Myocyte (in vitro differentiated cells): ENCODE measurements at regions not wholly inside any gene's neighbourhood (a gene's known extent, or its start where the extent isn't known, plus 50 kb on each side); places are given as distances from the start of the nearest gene placed in this dataset.

Experiments
- DNase-seq: peaks from one replicate; pipeline ENCODE4 v3.0.0-alpha.2; 2012; ENCODE audit warnings: low read depth

DNA sequence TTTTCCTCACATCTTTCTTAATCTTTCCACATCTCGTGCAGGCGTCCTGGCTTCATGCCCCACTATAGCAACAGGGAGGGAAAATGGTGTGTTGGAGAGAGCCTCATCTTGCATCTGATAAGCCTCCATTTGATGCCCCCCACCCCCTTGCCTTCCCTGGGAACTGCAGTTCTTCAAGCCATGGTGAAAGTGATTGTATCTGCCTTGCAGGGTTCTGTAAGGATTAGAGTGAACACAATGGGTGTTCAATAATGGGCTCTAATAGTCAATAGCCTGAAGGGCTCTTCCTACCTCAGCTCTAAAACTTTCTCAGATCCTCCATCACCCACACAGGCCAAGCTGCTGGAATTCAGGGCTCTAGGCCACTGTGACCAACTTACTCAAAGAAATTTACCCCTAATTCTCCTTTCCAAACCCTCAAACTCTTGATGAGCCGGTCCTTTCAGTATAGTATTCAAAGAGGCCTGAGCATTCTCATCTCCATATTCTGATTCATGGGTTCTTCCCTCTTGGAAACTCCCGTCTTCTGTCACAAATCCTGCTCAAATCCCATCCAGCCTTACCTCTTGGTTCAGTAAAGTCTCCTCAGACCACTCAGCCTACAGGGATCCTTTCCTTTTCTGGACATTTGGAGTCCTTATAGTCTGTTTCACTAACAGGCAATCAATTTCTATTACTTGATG lies 128.3 kb upstream of the TRIM2 start:
- DNase-seq, result no peak

DNA sequence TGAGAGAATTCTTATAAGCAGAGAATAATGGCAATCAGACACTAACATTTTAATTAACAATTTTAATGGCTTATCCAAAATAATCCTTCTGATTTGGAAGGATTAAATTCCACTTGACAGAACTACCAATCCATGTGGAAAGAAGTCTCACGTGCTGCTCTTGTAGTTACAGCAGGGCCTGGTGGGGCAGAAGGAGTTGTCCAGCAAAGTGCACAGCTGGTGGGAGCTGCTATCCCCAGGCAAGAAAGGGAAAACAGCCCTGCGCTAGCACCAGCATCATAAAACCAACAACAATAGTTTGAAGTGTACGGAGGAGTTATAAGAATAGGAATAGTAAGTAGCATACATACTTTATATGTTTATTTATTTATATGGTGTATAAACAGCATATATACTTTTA lies 127.4 kb upstream of the TRIM2 start:
- no peak for DNase-seq

DNA sequence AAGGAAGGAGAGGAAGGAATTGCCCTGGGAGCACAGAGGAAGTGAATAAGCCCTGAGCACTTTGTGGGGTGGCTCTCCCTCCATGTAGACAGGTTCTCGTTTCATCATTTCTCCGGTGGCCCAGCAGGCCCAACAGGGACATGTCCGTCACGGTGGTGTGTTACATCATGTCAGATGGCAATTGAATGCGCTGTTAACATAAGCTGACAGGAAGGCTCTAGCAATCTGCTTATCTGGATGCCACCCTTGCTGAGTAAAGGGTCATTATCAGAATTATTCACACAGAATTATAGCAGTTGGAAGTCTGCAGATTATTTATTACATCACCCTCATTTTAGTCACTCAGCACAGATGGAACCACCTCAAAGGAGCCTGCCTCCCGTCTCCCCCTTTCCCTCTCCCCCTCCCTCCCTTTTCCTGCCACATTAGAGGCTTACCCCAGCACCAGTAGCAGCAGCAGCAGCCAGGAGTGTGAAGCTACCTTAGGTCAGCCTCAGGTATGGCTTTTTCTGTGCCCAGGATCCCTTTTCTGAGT lies 124.3 kb upstream of the TRIM2 start:
- no peak for DNase-seq

DNA sequence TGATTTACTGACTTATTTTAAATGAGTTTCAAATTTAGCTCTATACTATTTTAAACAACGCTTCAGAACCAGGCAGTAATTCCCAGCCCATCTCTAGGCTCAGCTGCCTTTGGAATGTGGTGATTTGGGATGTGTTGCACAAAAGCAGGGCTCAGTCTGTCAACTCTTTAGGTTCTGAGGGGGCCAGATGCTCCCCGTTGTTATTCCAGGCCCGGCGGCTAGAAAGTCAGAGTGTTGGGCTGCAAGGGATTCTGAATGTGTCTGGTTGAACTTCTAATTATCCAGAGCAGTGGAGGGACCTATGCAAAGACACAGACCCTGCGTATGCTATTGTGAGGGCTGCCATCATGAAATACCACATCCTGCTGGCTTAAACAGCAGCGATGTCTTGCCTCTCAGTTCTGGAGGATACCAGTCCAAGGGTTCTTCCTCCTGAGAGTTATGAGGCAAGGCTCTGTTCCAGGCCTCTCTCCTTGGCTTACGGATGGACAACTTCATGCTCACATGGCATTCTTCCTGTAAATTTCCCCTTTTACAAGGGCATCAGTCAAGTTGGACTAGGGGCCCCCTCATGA lies 123.2 kb upstream of the TRIM2 start:
- no peak for DNase-seq

DNA sequence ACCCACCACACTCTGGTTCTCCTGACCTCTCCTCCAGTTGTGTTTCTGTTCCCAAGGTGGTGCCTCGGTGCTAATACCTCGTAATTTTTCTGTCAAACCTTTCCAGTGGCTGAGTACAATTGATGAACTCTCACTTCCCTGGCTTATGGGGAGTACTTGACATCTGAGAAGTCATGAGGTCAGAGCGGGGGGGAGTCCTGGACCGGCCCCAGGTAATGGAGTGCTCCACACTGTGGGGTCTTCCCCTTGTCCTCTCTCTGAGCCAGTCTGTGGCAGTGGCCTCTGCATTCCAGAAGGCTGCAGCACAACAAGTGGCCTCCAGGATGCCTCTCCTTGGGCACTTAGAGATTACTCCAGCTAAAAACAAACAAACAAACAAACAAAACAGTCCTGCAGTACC lies 122.5 kb upstream of the TRIM2 start:
- no peak for DNase-seq

DNA sequence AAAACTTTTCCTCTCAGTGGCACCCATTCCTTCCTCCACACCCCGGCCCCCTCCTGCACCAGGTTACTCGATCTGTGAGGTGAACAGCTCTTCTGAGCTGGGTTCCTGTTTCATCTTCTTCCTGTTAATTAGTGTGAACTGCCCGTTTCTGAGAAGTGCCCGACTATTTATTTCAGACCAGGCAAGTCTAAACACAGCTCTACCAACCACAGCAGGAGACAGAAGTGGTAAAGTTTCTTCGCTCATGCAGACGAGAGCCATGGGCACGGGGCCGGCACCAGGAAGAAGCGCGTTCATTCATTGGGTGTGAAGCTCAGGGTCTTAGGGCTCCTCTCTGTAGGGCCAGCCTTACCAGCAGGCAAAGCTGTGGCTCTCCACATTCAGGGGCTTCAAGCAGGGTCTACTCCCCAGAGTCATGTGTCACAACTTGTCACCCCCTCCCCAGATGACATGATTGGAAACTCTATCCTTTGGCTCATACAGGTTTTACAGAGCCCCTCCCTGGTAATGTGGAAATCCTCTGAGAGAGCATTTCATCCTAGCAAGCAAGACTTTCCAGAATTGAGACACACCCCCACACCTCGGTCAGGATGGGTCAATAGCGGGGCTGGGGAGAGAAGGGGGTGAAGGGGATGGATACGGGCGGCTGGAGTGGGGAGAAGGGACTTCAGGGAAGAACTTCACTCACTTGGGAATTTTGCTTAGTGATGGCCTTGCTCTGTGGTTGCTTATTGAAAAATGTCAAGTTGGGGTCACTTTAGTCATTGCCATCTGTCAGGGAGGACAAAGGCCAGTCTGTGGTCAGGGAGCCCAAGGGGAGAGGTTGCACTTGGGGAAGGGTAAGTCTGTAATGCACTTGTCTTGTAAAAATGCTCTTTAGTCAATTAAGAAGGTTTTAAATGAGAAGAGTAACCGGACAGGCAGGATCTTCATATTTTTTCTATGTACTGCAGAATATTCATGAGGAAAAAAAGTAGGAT lies 121.6 kb upstream of the TRIM2 start:
- DNase-seq, result no peak

DNA sequence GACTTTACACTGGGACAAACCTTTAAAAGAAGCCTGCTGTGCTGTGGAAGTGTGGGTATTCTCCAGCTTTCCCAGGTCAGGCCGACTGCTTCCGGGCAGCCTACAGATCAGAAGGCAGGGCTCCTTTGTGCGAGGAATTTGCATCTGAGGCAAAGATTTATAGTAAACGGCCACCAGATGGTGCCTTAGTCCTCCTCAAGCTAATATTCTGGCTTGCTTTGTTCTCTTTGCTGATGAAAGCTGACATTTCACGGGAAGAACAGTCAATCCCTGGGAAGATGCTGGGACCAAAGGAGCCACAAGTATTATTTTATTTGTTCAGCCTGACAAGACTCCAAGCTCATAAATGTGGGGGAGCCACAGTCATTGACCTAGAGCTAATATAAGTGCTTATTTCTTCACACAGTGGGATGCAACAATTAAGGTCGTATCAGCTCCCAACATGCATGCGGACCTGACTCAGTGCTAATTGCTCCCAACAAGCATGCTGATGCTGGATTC lies 120.7 kb upstream of the TRIM2 start:
- DNase-seq, result peak; percentile 80

DNA sequence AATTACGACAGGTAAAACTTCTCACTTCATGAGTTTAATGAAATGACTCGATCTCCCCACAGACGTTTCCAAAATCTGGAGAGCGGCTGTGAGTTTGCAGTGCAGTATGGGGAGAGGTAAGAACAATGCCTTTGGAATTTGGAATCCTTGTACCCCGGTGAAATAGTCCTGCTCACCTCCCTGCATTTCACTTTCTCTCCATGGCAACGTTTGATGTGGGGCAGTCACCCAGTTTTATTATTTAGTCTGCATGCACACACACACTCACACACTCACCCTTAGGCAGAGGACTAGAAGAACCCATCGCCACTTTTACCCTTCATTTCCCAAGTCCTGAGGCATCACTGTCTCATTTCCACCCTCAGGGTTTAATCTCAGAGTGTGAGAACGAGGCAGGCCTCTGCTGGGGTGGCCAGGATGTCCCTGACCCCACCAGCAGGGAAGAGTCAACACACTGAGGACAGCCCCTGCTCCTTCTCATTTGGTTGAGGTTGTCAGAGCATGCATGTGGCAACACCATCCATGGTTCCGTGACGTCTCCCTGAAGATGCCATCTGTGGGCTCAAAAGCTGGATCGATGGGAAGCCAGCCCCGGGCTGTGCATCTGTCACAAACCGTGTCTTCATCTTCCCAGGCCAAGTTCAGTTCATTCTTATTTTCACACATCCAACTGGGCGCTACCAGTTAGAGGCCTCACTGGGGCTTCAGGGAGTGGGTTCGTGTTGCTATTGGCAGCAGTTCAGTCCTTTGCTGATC lies 119.8 kb upstream of the TRIM2 start:
- DNase-seq, result no peak

DNA sequence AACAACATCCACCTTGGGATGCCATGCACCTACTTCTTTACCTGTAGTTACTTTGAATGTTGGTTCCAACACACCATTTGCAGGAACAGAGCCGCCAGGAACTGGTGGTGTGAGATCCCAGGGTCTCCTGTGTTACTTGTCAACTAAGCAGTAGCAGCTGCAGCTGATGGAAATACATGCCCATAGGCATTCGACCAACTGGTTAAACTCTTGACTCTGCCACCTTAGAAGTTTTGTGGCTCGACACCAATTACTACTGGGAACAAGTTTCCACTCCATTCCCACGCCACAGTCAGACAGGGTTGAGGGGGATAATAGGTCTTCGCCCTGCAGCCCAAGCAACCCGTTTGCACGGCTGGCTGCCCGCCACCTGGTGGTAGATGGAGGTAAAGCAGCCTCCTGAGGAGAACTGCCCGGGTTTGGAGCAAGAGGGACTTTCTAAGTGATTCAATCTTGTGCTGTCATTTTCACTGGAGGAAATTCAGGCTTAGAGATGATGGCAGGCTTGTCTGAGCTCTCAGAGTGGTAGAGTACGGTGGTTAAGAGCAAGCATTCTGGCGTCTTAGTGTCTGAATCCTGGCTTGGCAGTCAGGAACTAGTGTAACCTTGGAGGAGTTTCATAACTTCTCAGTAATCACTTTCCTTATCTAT lies 119.1 kb upstream of the TRIM2 start:
- peak; percentile 76 for DNase-seq

DNA sequence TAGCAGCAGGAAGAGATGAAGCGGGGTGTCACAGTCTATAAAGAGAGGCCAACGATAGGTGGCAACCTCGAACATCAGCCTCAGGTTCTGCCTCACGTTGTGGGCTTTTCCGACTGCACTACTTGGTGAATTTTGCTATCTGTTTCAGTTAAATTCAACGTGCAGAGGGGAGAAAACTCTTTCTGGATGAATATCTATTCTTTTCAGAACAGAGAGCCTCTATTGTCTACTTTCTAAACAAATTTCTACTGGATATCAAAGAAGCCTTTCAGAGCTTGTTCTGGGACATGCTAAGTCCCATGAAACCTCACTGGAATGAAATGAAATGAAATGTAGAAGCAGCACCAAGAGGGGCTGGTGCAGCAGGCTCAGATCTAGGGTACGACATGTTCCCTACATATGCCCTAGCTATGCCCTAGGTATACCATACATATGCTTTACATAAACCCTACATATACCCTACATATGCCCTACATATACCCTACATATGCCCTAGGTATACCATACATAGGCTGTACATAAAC lies 116.5 kb upstream of the TRIM2 start:
- no peak for DNase-seq

DNA sequence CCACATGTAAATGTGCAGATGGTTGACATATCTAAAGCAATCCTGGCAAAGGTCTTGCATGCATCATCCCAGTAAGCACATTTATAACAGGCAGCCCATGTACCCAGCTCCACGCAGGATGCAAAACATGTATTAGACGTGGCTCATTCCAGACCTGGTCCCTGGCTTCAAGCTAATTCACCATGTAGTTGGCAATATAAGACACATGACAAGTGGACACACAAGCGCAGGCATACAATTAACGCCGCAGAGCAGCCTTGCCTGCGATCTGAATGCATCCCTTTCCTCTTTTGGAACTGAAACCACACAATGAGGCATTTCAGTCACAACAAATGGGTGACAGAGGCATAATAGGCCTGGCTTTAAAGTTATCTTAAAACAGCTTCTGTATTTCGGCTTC lies 114.5 kb upstream of the TRIM2 start:
- DNase-seq, result no peak

DNA sequence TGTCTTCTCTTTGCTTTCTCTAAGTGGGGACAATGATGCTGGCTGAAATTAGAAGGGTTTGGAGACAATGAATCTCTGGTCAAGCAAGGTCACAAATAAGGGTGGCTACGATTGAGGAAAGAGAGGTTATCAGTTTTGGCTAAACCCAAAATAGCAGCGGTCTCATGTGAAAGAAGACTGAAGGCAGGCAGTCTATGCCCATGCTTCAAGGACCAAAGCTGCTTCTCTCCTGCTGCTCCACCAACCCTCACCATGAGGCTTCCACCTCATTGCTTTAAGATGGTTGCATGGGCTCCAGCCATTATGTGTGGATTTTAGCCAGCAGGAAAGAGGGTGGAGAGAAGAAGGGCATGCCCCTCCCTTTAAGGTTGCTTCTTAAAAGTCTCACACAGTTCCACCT lies 114.1 kb upstream of the TRIM2 start:
- DNase-seq, result no peak

DNA sequence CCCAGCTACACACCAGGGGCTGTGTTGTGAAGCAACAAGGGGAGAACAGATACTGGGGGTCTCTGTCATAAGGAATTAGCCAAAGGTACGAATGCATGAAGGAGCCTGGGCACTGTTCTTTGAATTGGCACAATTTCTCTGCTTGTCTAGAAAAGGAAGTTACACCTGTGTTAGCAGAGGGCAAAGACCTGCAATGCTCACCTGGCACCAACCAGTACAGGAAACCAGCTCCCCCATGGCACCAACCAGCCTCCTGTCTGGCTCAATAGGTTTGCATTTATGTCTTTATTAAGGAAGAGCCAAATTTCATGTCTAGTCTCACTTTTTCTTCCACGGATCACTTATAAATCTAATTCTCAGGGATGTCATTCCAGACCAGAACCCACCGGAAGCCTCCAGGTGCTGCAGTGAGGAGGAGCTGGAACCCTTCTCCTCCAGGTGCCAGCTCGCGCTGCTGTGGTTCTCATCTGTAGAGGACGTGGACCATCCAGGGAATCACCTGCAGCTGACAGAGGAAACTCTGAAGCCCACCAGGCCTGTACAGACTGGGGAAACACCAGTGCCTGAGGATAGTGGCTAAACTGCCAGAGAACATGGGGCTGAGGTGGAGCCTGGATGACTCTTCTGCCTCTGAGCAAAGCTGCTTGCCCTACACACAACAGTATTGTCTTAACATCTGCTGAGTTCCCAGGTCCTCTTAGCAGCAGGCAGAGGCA lies 113.4 kb upstream of the TRIM2 start:
- no peak for DNase-seq

DNA sequence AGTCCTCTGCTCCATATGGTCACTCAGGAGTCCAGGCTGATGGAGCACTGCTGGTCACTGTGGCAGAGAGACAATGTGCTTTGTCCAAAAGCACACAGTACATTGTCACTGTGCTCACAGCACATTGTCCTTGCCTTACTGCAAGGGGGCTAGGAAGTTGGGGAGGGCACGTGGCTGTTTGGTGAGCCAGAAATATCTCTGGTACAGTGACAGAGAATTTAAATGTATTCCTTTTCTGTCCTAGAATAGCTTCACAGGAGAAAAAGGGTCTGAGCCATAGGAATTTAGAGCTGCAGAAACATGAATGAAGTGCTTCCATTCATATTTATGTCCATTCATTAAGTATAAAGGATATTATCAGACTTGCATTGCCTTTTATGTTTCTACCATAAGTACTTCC lies 110.8 kb upstream of the TRIM2 start:
- DNase-seq, result no peak

DNA sequence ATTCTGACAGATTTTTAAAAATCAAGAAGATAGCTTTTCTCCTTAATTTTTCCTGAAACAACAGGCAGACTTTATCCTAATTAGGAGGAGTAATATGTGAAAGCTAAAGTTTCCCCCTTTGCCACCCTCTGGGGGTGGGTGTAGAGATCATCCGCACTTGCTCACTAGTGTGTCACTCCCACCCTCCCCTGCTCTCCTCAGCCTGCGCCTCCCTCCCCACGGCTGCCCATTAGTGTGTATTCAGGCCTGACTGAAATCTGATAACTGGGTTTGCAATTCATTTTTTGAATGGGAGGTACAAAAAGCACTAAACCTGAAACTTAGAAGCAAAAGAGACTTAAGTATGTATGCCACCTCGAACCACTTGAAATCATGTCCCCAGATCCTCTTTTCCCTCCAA lies 110.4 kb upstream of the TRIM2 start:
- DNase-seq, result no peak

DNA sequence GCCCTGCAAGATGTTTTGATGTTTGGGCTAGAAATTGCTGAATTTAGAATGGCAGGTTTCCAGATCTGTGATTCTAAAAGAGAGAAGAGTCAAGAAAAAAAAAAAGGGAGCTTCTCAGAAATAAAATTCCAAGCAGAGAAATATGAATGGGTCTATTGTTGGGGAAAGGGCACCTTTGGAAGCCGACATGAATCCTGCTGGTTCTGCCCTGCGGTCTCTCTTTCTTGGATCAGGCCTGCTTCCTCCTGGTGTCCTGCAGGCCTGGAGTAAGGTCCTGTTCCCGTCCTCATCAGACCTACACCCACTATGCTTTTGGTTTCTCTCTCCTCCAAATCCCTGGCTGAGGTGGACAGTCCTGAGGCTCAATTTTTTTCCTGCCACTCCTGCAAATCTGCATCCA lies 109.8 kb upstream of the TRIM2 start:
- DNase-seq, result no peak

DNA sequence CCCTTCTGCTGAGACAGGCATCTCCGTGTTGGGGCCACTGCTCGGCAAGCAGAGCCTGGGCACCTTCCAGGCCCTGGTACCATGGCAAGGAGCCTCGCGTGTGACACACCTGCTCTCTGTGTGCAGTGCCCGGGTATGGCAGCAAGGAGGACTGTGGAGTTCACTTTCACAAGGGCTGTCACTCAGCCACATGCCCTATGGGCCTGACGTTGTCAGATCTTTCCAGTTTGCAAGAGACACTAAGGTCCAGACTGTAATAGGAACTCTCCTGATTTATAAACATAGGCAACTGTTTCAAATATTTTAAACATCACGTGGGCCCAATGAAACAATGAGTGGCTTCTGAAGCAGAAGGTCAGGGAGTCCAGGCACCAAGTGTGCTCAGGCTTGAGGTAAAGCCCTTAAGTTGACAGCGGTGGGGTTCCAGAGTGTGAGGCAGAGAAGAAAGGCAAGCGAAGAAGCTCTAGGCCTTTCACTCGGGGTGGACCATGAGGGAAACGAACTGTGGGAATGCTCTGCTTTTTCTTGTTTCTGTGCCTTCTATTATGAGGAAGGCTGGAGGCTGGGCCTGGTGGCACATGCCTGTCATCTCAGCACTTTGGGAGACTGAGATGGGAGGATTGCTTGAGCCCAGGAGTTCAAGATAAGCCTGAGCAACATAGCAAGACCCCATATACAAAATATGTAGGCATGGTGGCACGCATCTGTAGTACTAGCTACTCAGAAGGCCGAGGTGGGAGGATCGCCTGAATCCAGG lies 108.6 kb upstream of the TRIM2 start:
- DNase-seq, result no peak

DNA sequence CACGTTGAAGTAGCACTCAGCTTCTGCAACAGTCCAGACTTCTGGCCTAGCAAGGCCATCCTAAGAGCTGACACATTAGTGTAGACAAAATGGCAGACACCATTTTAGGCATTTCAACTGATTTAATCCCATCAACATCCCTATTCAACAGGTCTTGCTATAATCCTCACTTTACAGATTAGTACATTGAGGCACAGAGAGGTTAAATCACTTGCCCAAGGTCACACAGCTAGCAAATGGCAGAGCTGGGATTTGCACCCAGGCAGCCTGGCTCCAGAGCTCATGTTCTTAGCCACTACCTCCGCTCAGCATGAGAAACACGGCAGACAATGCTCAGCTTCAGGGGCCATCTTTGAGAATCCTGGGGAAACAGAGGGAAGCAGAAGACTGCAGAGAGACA lies 107.9 kb upstream of the TRIM2 start:
- DNase-seq, result no peak

DNA sequence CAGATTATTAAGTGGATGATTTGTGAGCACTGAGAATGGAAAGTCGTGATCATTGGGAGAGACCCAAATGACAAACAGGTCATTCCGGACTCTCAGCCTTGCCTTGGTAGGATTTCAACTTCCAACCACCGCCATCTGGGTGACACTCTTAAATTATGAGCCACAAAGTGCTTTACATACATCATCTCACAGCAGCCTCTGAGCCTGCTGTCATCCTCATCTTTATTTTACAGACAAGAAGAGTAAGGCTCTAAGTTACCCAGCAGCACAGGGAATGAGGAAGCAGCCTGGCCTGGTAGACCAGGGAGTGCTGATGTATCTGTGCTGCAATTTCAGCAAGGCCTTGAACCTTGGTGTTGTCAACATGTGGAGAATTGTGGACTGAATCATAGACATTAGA lies 105.8 kb upstream of the TRIM2 start:
- no peak for DNase-seq
